HG03378 (cell line): ENCODE measurements at regions not wholly inside any gene's neighbourhood (a gene's known extent, or its start where the extent isn't known, plus 50 kb on each side); places are given as distances from the start of the nearest gene placed in this dataset.
"Not testable (repeated sequence)": the region's sequence is repeated elsewhere in the genome, so short reads cannot be mapped to it uniquely, and the experiment has no call there.

Source experiments
- ATAC-seq: cut with Tn5 transposase; IDR thresholded peaks from one replicate; pipeline ENCODE4 v1.9.1; 2021; ENCODE audit warnings: mild to moderate bottlenecking, moderate library complexity; ENCODE audit not compliant: unreplicated experiment

- ATAC-seq, result no peak
Observed at GRCh38 chr2:56784046-56784445, 600.3 kb downstream of the CCDC85A start.

- no peak for ATAC-seq
Observed at GRCh38 chr2:56801214-56801613, 617.4 kb downstream of the CCDC85A start.

GRCh38 chr2:56801770-56802169 is 618.0 kb downstream of the CCDC85A start:
- no peak for ATAC-seq

GRCh38 chr2:56803596-56803995 is 619.8 kb downstream of the CCDC85A start:
- ATAC-seq, result no peak

- no peak for ATAC-seq
Observed at GRCh38 chr2:56806924-56807323, 623.1 kb downstream of the CCDC85A start.

GRCh38 chr2:56807861-56808260 is 624.1 kb downstream of the CCDC85A start:
- no peak for ATAC-seq

- no peak for ATAC-seq
Observed at GRCh38 chr2:56811401-56811800, 627.6 kb downstream of the CCDC85A start.

- ATAC-seq, result no peak
Observed at GRCh38 chr2:56812432-56812831, 628.6 kb downstream of the CCDC85A start.

- no peak for ATAC-seq
Observed at GRCh38 chr2:56813490-56813889, 629.7 kb downstream of the CCDC85A start.

GRCh38 chr2:56816666-56817065 is 632.9 kb downstream of the CCDC85A start:
- no peak for ATAC-seq

GRCh38 chr2:56831780-56832179 is 648.0 kb downstream of the CCDC85A start:
- no peak for ATAC-seq

- ATAC-seq, result no peak
Observed at GRCh38 chr2:56834686-56835085, 650.9 kb downstream of the CCDC85A start.

- not testable (repeated sequence) for ATAC-seq
Observed at GRCh38 chr2:56840009-56840408, 656.2 kb downstream of the CCDC85A start.

GRCh38 chr2:56860991-56861390 is 677.2 kb downstream of the CCDC85A start:
- ATAC-seq, result no peak

- ATAC-seq, result no peak
Observed at GRCh38 chr2:56871644-56872043, 687.9 kb downstream of the CCDC85A start.

GRCh38 chr2:56874717-56875116 is 690.9 kb downstream of the CCDC85A start:
- no peak for ATAC-seq

- ATAC-seq, result no peak
Observed at GRCh38 chr2:56889738-56890137, 705.9 kb downstream of the CCDC85A start.

GRCh38 chr2:56892382-56892781 is 708.6 kb downstream of the CCDC85A start:
- ATAC-seq, result no peak

- no peak for ATAC-seq
Observed at GRCh38 chr2:56898986-56899385, 715.2 kb downstream of the CCDC85A start.

- no peak for ATAC-seq
Observed at GRCh38 chr2:56912490-56912889, 728.7 kb downstream of the CCDC85A start.

GRCh38 chr2:56918790-56919189 is 735.0 kb downstream of the CCDC85A start:
- ATAC-seq, result no peak

- ATAC-seq, result no peak
Observed at GRCh38 chr2:56933976-56934375, 750.2 kb downstream of the CCDC85A start.

- no peak for ATAC-seq
Observed at GRCh38 chr2:56934866-56935265, 751.1 kb downstream of the CCDC85A start.

- no peak for ATAC-seq
Observed at GRCh38 chr2:56940054-56940453, 756.3 kb downstream of the CCDC85A start.
